ENCODE measurements at regions not wholly inside any gene's neighbourhood (a gene's known extent, or its start where the extent isn't known, plus 50 kb on each side); places are given as distances from the start of the nearest gene placed in this dataset.
"Not testable (repeated sequence)": the region's sequence is repeated elsewhere in the genome, so short reads cannot be mapped to it uniquely, and the experiment has no call there.

DNA sequence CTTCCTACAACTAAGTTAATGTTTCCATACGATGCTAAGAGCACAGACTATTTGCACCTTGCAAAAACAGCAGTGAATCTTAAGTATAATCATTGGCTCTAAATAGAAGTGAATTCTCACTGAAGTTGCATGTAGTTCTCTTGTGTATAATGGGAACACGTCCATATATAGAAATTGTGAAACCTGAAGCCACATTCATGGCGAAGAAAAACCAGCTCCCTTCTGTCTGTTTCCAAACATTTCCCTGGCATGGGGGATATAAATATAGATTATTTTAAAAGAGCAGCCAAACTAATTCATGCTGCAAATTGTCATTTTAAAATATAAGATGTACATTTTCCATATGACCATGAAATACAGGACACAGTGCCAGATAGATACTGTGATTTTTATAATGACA, 71.1 kb downstream of the TRAM1L1 start:
- Histone ChIP-seq H3K9me3 (no peaks in the 10 kb centered on the region), H3K4me3 (no peak overlapping the region), H3K36me3 (no peaks in the 10 kb centered on the region), H3K27me3 (no peaks in the 10 kb centered on the region), H3K4me1 (no peaks in the 10 kb centered on the region), H3K27ac (replicated peaks in 1 of 4) (no peak overlapping the region)
- DNase-seq (ENCODE audit: extremely low spot score): no peak
- intact Hi-C loops (cut with DNase I): no loop called here
- TF ChIP-seq EP300 (IDR thresholded peaks at IDR 0.05) (no peak), POLR2A (IDR thresholded peaks at IDR 0.05; ENCODE audit: low read depth) (no peak), POLR2AphosphoS5 (IDR thresholded peaks at IDR 0.05) (no peak)
- TF ChIP-seq, protein P1, sequence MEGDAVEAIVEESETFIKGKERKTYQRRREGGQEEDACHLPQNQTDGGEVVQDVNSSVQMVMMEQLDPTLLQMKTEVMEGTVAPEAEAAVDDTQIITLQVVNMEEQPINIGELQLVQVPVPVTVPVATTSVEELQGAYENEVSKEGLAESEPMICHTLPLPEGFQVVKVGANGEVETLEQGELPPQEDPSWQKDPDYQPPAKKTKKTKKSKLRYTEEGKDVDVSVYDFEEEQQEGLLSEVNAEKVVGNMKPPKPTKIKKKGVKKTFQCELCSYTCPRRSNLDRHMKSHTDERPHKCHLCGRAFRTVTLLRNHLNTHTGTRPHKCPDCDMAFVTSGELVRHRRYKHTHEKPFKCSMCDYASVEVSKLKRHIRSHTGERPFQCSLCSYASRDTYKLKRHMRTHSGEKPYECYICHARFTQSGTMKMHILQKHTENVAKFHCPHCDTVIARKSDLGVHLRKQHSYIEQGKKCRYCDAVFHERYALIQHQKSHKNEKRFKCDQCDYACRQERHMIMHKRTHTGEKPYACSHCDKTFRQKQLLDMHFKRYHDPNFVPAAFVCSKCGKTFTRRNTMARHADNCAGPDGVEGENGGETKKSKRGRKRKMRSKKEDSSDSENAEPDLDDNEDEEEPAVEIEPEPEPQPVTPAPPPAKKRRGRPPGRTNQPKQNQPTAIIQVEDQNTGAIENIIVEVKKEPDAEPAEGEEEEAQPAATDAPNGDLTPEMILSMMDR (IDR thresholded peaks at IDR 0.05): no peak
- WGBS: 49% methylated on average over 3 of the region's 3 CpGs

DNA sequence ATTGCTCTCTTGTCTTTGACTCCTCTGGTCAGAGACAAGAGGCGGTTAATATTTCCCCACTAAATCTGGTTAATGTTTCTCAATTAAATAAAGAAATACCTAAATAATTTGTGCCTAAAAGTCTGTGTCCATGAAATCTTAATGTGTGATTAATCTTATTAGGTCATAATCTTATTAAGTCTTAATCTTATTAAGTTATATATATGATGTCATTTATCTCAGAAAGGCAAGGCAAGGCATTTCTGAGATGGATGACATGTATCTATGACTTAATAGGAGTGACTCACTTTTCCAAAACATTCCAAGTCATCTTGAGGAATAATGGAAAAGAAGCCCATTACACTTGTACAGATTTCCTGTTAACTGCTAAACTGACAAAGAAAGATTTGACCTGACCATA, 74.7 kb downstream of the TRAM1L1 start:
- Histone ChIP-seq H3K27ac (replicated peaks in 1 of 4) (no peak overlapping the region), H3K27me3 (no peaks in the 10 kb centered on the region), H3K4me1 (no peaks in the 10 kb centered on the region), H3K4me3 (no peak overlapping the region), H3K9me3 (no peaks in the 10 kb centered on the region), H3K36me3 (no peaks in the 10 kb centered on the region)
- intact Hi-C loops (cut with DNase I): no loop called here
- DNase-seq (ENCODE audit: extremely low spot score): no peak
- 100% methylated on average over 1 of the region's 1 CpG for WGBS
- TF ChIP-seq POLR2AphosphoS5 (IDR thresholded peaks at IDR 0.05) (no peak), EP300 (IDR thresholded peaks at IDR 0.05) (no peak), POLR2A (IDR thresholded peaks at IDR 0.05; ENCODE audit: low read depth) (no peak)
- TF ChIP-seq, protein P1 (IDR thresholded peaks at IDR 0.05): no peak

DNA sequence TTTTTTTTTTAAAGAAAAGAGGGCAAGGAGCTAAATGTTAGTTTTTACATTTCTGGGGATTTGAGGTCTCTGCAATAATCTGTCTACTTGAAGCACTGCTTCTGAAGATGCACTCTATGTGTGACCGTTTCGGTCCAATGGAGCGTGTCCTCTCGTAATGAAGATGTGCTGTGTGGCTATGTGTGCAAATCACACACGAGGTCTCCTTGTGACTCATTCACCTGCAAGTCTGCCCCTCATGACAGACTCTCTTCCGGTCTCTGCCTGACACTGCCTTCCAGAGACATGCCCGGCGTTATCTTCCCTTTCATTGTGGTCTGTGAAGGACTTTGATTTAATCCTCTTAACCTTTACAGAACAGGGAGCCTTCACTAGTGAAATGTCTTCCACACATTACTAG, 84.3 kb downstream of the TRAM1L1 start:
- Histone ChIP-seq H3K27me3 (no peaks in the 10 kb centered on the region), H3K9me3 (no peaks in the 10 kb centered on the region), H3K36me3 (no peaks in the 10 kb centered on the region), H3K4me3 (no peak overlapping the region), H3K27ac (replicated peaks in 1 of 4) (no peak overlapping the region), H3K4me1 (no peaks in the 10 kb centered on the region)
- no peak for DNase-seq (ENCODE audit: extremely low spot score)
- TF ChIP-seq POLR2AphosphoS5 (IDR thresholded peaks at IDR 0.05) (no peak), EP300 (IDR thresholded peaks at IDR 0.05) (no peak), POLR2A (IDR thresholded peaks at IDR 0.05; ENCODE audit: low read depth) (no peak)
- TF ChIP-seq, protein P1 (IDR thresholded peaks at IDR 0.05): no peak
- intact Hi-C loops (cut with DNase I): no loop called here
- WGBS: 86% methylated on average over 8 of the region's 8 CpGs

DNA sequence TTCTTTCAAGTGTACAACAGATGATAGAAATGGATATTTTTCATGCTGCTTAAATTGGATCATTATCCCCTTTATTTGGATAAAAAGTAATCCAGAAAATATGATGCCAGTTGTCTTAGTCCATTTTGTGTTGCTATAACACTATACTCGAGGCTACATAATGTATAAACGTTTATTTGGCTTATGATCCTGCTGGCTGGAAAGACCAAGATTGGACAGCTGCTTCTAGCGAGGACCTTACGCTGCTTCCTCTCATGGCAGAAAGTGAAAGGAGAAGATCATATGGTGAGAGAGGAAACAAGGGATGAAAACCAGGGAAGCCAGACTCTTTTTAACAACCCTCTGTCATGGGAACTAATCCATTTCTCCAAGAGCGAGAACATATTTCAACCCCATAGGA, 102.7 kb downstream of the TRAM1L1 start:
- WGBS: 71% methylated on average over 5 of the region's 5 CpGs
- no peaks in the 10 kb centered on the region for H3K9me3 ChIP-seq
- DNase-seq (ENCODE audit: extremely low spot score): no peak
- no peaks in the 10 kb centered on the region for H3K36me3 ChIP-seq
- H3K4me1 ChIP-seq: no peaks in the 10 kb centered on the region
- intact Hi-C loops (cut with DNase I): no loop called here
- H3K27ac ChIP-seq (replicated peaks in 1 of 4): no peak overlapping the region
- no peaks in the 10 kb centered on the region for H3K27me3 ChIP-seq
- no peak overlapping the region for H3K4me3 ChIP-seq
- TF ChIP-seq, protein P1 (IDR thresholded peaks at IDR 0.05): no peak
- no peak for TF ChIP-seq EP300 (IDR thresholded peaks at IDR 0.05)
- TF ChIP-seq POLR2A (IDR thresholded peaks at IDR 0.05; ENCODE audit: low read depth): no peak
- TF ChIP-seq POLR2AphosphoS5 (IDR thresholded peaks at IDR 0.05): no peak

DNA sequence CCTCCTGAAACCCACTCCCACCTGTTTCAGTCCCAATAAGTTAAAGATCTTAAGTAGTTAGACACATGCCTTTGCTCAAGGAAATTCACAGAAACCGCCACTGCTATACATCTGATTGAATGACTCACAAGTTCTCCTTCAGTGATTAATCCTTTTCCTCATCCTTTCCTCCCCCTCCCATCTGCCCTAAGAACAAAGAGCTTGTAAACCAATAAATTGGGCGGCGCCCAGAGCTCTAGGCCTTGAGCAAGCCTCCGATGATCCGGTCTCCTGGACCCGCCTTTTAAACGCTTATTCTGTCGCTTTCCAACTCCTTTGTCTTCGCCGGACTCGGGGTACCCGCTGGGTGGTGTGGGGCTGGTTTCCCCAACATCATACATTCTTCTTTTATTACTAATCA, 104.9 kb downstream of the TRAM1L1 start:
- DNase-seq (ENCODE audit: extremely low spot score); H3K4me3 ChIP-seq; H3K27ac ChIP-seq (replicated peaks in 1 of 4); H3K27me3 ChIP-seq; H3K4me1 ChIP-seq; H3K36me3 ChIP-seq; intact Hi-C loops (cut with DNase I); H3K9me3 ChIP-seq: not testable (repeated sequence)
- WGBS: 93% methylated on average over 12 of the region's 12 CpGs

Data from esophagus muscularis mucosa (tissue), 4 donors.